ENCODE measurements at regions not wholly inside any gene's neighbourhood (a gene's known extent, or its start where the extent isn't known, plus 50 kb on each side); places are given as distances from the start of the nearest gene placed in this dataset.

DNA sequence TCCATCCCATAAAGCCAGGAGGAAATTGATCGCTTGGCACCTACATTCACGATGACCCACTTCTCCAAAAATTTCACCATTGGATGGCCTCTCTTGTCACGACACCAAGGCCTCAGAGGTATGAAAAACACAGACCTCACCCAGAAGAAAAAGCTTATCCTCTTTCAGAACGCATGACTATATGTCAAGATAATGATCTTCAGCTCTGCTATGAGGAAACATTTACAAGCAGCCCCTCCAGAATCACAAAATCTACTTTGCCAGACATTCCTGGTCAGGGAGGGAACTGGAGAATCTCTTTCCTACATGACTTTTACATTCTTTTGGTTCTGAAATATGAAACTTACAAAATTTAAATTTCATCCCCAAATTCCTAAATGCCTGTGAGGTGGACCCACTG, 122.7 kb downstream of the WNT5A start:
- no peaks in the 10 kb centered on the region for H3K36me3 ChIP-seq
- 57 to 90% methylated on average over 1 to 3 of the region's 4 CpGs for WGBS, 2 donors (ENCODE audit: low coverage in 1 of 2)
- H3K4me3 ChIP-seq, result no peak overlapping the region
- H3K9me3 ChIP-seq, result no peaks in the 10 kb centered on the region
- TF ChIP-seq POLR2AphosphoS5 (IDR thresholded peaks at IDR 0.05) (no peak), EP300 (IDR thresholded peaks at IDR 0.05) (no peak), POLR2A (IDR thresholded peaks at IDR 0.05) (no peak)
- TF ChIP-seq, protein P1, sequence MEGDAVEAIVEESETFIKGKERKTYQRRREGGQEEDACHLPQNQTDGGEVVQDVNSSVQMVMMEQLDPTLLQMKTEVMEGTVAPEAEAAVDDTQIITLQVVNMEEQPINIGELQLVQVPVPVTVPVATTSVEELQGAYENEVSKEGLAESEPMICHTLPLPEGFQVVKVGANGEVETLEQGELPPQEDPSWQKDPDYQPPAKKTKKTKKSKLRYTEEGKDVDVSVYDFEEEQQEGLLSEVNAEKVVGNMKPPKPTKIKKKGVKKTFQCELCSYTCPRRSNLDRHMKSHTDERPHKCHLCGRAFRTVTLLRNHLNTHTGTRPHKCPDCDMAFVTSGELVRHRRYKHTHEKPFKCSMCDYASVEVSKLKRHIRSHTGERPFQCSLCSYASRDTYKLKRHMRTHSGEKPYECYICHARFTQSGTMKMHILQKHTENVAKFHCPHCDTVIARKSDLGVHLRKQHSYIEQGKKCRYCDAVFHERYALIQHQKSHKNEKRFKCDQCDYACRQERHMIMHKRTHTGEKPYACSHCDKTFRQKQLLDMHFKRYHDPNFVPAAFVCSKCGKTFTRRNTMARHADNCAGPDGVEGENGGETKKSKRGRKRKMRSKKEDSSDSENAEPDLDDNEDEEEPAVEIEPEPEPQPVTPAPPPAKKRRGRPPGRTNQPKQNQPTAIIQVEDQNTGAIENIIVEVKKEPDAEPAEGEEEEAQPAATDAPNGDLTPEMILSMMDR (IDR thresholded peaks at IDR 0.05), result no peak
- peaks cover 0 to 23% (median 4%) of the 10 kb centered on the region in 3 donors for H3K4me1 ChIP-seq
- no peak overlapping the region for H3K27ac ChIP-seq
- no peaks in the 10 kb centered on the region for H3K27me3 ChIP-seq
- ATAC-seq, result no peak

DNA sequence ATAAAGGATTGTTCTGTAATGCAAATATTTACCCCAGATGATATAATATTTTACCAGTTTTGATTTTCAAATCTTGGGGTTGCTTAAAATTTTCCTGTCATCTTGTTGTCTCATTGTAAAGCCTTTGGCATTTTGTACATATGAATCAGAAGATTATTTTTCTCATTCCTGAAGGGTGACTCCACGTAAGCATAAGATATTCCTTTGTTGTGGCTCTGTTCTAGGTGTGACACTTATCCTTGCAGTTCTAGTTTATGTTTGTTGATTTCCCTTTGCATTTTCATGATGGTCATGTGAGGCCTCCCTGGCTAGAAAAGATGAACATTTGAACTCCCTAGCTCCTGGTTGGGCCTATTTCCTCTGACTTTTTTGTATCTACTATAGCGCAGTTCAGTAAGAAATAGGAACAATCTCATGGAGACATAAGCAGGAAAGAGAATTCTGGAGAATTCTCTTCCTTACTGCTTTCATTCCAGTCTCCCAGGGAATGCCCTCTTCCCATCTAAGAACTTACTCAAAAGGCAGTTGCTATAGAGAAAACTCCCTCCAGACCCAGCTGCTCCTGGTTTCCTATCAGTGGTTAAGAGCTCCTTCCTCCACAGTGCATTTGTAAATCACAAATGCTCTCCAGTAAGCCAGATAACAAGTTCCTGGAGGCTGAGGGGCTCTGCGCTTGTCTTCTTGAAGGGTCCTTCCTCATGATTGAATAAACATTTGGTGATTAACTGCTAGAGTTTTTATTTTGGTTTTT, 124.7 kb downstream of the WNT5A start:
- Histone ChIP-seq H3K4me1 (peaks cover 0 to 11% (median 0%) of the 10 kb centered on the region in 3 donors), H3K4me3 (no peak overlapping the region), H3K9me3 (no peaks in the 10 kb centered on the region), H3K36me3 (no peaks in the 10 kb centered on the region), H3K27ac (no peak overlapping the region), H3K27me3 (no peaks in the 10 kb centered on the region)
- TF ChIP-seq, protein P1 (IDR thresholded peaks at IDR 0.05), result no peak
- TF ChIP-seq EP300 (IDR thresholded peaks at IDR 0.05) (no peak), POLR2A (IDR thresholded peaks at IDR 0.05) (no peak), POLR2AphosphoS5 (IDR thresholded peaks at IDR 0.05) (no peak)
- 87 to 90% methylated on average over 1 to 3 of the region's 3 CpGs for WGBS, 2 donors (ENCODE audit: low coverage in 1 of 2)
- no peak for ATAC-seq

DNA sequence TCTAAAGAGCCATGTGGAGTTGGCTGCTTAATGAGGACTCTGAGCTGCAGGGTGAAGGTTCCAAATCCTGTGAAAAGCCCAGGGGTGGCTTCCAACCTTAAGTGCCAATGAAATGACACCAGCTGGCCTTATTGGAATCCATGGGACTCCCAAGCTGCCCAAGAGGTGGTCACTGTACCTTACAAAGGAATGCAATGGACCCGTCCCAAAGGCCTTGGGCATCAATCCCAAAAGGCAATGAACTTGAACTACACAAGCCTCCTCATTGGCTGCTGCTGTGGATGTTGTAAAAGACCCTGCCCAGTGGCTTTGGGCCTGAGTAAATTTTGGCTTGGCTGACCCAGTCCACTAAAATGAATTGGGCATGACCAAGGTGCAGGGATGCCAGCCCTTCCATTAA, 129.3 kb downstream of the WNT5A start:
- Histone ChIP-seq H3K4me3 (no peak overlapping the region), H3K27ac (no peak overlapping the region), H3K27me3 (no peaks in the 10 kb centered on the region), H3K9me3 (no peaks in the 10 kb centered on the region), H3K36me3 (no peaks in the 10 kb centered on the region), H3K4me1 (peaks cover 0 to 11% (median 0%) of the 10 kb centered on the region in 3 donors)
- no CpG with 5 or more reads among the region's 1 CpG for WGBS, 2 donors (ENCODE audit: low coverage in 1 of 2)
- ATAC-seq, result no peak
- no peak for TF ChIP-seq EP300 (IDR thresholded peaks at IDR 0.05)
- TF ChIP-seq, protein P1 (IDR thresholded peaks at IDR 0.05), result no peak

DNA sequence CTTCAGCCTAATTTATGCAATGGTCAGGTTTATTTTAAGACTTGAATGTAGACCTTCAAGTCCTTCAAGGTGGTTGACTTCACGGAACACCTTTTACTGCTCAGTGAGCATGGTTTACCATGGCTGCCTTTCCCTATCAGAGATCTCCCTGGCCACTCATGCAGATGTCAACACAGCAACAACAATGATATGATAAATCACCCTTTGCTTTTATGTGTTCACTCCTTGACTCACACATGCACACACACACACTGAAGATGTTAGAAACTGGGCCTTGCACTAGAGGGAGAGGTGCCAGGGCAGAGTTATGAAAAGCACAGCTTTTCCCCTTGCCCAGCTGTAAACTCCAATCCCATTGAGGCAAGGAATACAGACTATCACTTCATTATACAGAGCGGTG, 134.4 kb downstream of the WNT5A start:
- Histone ChIP-seq H3K27me3 (no peaks in the 10 kb centered on the region), H3K27ac (no peak overlapping the region), H3K36me3 (no peaks in the 10 kb centered on the region), H3K9me3 (no peaks in the 10 kb centered on the region), H3K4me1 (no peaks in the 10 kb centered on the region), H3K4me3 (no peak overlapping the region)
- WGBS, 2 donors (ENCODE audit: low coverage in 1 of 2), result 94 to 100% methylated on average over 1 to 2 of the region's 2 CpGs
- no peak for ATAC-seq
- TF ChIP-seq POLR2A (IDR thresholded peaks at IDR 0.05) (no peak), EP300 (IDR thresholded peaks at IDR 0.05) (no peak), POLR2AphosphoS5 (IDR thresholded peaks at IDR 0.05) (no peak)

DNA sequence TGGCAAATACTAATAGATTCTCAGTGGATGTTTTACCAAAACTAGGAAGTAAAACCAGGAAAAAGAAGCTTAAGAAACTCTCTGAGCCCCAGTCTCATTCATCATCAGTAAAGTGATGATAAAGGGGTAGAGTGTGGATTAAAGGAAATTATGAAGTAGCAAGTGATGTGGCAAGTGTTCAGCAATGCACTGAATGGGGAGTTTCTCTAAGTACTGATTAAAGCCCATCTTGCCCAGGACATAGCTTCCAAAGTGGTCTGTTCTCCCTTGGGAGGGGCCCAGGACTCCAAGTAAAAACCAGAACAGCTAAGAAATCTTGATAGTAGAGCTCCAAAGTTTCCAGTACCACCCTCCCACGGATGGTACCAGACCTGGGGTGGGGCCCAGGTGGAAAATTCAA, 137.3 kb downstream of the WNT5A start:
- Histone ChIP-seq H3K9me3 (no peaks in the 10 kb centered on the region), H3K4me1 (no peaks in the 10 kb centered on the region), H3K27me3 (no peaks in the 10 kb centered on the region), H3K27ac (no peak overlapping the region), H3K4me3 (no peak overlapping the region), H3K36me3 (no peaks in the 10 kb centered on the region)
- WGBS, 2 donors (ENCODE audit: low coverage in 1 of 2), result 67% methylated on average over 1 of the region's 1 CpG; no CpG with 5 or more reads in 1 of the 2 donors
- ATAC-seq, result no peak
- no peak for TF ChIP-seq EP300 (IDR thresholded peaks at IDR 0.05)
- TF ChIP-seq POLR2A (IDR thresholded peaks at IDR 0.05), result no peak
- TF ChIP-seq, protein P1 (IDR thresholded peaks at IDR 0.05), result no peak
- TF ChIP-seq POLR2AphosphoS5 (IDR thresholded peaks at IDR 0.05), result no peak
